ENCODE measurements at regions not wholly inside any gene's neighbourhood (a gene's known extent, or its start where the extent isn't known, plus 50 kb on each side); places are given as distances from the start of the nearest gene placed in this dataset.
A peak's percentile ranks its signal among the peaks of the same experiment; 100 is the strongest.

DNA sequence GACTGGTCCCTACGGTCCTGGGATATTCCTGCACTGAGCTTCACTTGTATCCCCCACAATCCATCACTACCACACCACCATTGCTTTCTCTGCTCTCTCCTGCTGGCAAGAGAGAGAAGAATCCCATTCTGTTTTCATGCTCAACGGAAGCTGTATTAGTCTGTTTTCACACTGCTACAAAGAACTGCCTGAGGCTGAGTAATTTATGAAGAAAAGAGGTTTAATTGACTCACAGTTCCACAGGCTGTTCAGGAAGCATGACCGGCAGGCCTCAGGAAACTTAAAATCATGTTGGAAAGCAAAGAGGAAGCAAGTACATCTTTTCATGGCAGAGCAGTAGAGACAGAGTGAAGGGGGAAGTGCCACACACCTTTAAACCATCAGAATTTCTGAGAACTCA lies 260.4 kb upstream of the LYZL1 start:
- DNase-seq (ENCODE audit: low read depth): peak; percentile 10

DNA sequence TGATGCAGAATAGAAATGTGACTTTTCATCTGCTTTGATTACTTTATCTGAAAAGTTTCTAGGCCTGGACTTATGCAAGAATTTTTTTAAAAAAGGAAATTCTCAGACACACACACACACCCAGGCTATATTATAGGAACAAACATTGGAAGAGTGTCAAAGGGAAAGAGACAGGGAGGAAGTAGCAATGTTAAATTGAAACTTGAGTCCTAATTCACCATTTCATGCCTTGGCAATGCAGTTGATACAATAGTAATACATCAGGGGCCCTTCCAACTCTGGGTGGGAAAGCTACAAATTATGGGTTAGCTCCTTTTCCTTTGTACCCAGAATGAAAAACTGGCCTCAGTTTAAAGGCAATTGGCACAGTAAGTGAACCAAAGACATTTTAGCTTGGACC lies 258.0 kb upstream of the LYZL1 start:
- DNase-seq (ENCODE audit: low read depth): peak; percentile 7

DNA sequence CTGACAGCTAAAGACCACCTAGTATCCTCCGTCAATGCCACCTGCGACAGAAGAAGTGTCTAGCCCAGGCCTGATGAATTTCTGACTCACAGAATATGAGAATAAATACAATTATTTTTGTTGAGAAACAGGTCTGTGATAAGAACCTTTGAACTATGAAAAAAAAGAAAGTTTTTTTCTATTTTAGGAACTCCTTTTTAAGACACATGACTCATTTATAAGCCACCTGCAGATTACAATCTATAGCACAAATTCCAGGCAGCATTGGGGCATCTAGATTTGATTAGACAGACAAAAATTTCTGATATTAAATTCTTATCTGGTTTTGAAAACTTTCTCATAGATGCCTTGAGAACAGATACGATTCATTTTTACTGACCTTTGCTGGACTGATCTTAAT lies 256.7 kb upstream of the LYZL1 start:
- no peak for DNase-seq (ENCODE audit: low read depth)

DNA sequence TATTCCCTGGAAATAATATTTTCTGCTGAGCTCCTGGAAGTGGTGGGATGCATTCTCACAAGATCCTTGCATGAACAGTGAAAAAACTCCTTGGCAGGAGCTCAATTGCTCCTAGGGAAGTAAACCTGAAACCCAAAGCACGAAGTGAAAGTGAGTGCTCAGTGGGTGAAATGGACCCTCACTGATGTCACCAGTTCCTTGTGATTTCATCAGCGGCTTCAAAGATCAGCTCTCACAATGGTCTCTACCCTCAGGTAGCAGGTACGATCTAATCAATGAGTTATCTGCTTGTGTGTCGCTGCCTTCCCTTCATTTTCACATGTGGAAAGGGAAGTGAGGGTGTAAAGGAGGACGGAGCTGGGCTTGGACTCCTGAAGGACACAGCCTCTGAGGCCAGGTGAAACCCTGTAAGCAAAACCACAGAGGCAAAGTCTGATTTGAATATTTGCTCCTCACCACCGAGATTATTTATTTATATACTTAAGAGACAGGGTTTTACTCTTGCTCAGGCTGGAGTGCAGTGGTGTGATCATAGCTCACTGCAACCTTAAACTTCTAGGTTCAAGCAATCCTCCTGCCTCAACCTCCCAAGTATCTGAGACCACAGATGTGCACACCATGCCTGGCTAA lies 255.4 kb upstream of the LYZL1 start:
- DNase-seq (ENCODE audit: low read depth): no peak

DNA sequence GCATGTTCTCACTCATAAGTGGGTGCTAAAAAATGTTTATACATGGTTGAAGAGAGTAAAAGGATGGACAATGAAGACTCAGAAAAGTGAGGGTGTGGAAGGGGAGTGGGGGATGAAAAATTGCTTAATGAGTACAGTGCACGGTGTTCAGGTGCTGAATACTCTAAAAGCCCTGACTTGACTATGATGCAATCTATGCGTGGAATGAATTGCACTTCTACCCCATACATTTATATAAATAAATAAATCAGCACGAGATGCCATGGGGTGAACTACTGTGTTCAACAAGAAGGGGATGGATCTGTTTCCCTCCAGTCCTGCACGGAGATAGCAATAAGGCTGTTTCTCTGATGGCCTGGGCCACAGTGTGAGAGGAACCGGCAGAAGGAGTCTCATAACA lies 254.3 kb upstream of the LYZL1 start:
- DNase-seq (ENCODE audit: low read depth): no peak

DNA sequence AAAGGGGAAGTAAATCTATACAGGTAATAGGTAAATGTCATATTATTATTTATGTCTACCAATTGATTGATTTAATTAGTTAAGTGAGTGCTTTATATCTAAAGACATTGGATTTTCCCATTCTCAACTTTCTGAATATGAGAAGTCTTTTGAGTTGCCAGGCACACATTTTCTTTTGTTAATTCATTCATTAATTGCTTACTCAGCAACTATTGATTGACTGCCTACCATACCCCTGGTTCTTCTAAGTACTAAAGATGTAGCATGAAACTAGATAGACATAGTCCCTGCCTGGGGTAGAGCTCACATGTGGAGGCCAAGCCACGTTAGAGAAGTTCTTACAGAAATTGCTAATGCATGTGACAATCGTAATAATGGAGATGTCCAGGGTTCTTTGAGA lies 253.1 kb upstream of the LYZL1 start:
- DNase-seq (ENCODE audit: low read depth): no peak

DNA sequence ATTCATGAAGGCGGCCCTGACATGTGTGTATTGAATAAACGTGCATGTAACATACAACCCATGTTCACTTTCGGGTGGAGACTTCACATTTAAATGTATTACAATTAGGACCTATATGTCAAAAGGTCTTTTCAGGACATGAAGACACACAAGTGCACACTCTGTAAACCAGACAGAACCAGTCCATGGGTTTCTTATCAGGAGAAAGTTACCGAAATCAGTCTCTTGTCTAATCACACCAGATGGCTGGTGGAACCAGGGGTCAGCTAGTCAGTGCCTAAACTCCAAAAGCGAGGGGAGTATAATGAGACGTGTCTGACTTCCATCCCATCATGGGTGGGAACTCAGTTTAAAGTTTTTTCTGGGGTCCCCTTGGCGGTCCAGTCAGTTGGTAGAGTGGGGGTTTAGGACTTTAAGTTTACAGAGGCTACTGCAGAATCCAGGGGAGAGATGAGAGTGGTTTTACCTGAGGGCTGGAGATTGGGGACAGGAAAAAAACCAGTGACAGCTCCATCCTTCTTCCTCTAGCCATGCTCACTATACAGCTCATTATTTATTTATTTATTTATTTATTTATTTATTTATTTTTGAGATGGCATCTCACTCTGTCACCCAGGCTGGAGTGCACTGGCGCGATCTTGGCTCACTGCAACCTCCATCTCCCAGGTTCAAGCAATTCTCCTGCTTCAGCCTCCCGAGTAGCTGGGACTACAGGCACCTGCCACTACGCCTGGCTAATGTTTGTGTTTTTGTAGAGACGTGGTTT lies 251.3 kb upstream of the LYZL1 start:
- no peak for DNase-seq (ENCODE audit: low read depth)

DNA sequence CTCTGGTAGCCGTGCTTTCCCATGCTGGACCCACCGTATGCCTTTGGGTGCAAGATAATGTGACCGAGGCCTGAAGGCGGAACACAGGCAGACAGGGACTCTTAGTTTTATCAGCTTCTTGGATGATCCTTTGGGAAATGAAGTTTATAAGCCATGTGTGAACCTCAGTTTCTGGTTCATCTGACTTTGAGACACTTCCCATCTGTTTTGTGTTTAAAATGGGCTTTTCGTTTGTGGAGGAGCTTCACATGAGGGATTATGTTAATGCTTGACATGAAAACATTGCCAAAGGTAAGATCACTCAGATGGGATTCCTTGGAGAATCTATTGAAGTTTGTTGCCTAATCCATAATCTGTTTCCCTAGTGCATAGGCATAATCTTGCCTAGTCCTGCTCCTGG lies 249.8 kb upstream of the LYZL1 start:
- DNase-seq (ENCODE audit: low read depth): no peak

DNA sequence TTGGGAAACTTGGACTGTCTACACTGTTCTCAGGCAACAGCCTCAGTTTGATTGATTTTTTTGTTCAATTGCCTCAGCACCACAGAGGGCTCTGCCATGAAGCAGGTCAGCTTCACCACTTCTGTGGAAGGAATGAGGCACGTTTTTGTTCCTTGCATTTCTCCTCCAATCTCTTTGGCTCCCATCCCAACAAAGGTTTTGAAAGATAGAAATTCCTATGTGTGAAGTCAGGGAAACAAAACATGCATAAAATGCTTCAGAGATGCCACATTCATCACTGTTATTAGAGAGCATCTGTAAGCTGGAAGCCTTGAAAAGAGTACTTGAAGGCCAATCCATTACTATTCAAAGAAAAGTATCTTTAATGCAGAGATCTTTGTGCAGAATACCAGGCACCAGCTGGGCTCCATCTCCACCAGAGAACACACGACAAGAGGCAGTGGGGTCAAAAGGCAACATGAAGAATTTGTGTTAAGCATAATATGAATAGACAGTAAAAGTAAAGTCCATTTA lies 249.1 kb upstream of the LYZL1 start:
- DNase-seq (ENCODE audit: low read depth): peak; percentile 96

DNA sequence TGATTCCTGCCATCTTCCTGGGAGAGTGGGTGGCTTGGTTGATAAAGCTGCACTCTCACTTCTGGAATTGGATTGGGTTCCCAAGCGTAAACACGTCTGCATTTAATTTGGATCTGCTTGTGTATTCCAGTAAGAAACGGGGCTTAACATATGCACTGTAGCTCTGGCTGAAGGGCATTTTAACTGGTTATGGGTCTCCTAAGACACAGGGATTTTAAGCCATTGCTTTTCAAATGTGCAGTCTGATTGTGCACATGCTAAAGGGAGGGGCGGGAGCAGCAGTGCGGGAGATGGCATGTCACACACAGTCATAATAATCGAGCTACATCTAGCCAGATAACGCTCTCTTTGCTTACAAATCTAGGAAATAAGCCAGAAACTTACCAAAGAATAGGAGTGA lies 247.3 kb upstream of the LYZL1 start:
- peak; percentile 27 for DNase-seq (ENCODE audit: low read depth)

DNA sequence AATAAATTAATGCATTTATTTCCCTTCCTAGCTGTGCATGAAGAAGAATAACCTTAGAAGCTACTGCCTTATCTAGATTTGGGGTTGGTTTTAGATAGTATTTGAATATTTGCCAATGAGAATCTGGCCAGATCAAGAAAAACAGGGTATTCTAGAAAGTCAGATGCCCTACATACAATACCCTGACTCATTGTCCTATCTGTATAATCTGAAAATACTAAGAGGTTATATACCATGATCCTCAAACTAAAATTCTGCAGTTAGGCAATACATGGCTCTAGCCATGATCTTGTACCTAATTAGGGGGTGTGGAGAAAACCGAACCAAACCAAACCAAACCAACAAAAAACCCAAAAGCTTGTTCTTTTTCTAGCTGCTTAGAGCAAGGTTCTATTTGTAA lies 240.4 kb upstream of the LYZL1 start:
- no peak for DNase-seq (ENCODE audit: low read depth)

DNA sequence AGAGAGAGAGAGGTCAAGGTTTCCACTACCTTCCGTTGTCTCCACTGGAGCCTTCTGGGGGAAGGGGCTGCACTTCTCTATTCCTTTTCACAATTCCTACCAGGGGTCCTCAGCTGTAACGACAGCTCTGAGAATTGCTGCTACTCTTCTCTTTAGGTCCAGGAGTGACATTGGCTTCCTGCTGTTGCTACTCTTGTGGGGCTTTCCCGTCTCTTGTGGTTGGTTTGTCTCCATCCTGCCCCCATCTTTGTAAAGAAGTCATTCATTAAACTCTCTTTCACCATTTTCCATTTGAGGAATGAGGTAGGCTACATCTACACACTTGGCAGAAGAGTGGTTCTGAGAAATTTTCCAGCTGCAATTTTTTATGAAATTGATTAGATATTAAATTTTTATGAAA lies 238.8 kb upstream of the LYZL1 start:
- no peak for DNase-seq (ENCODE audit: low read depth)

DNA sequence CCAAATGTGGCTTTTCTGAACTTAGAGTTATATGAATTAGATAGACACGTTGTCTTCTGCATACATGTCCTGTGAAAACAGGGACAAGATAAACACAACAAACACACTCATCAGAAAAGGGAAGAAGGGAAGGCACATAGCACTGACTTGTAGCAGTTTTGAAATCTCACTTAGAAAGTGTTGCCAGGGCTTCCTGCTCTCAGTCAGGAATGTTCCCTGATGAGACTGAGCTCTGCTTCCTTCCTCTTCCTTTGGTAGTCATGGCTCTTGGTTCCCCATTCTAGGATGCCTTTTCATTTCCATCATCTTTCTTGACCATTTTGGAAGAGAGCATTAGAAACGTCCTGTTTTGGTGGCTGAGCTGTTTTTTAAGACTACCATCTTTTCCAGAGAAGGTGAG lies 233.8 kb upstream of the LYZL1 start:
- peak; percentile 19 for DNase-seq (ENCODE audit: low read depth)

DNA sequence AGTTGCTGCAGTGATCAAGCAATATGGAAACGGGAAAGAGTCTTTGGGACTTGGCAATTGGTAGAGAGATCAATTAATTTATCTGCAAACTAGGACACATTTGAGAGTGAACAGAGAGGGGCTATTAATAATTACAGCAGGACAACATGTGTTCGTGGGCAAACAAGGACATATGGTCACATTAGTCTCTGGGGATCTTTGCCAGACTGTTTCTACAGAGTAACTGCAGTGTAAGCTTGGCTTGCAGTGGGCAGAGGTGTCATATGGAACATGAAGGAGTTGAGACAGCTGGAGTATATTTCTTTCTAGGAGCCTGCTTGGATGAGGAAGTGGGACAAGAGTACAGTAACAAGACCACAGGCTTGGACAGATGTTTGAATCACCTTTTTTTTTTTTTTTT lies 232.1 kb upstream of the LYZL1 start:
- DNase-seq (ENCODE audit: low read depth): no peak

DNA sequence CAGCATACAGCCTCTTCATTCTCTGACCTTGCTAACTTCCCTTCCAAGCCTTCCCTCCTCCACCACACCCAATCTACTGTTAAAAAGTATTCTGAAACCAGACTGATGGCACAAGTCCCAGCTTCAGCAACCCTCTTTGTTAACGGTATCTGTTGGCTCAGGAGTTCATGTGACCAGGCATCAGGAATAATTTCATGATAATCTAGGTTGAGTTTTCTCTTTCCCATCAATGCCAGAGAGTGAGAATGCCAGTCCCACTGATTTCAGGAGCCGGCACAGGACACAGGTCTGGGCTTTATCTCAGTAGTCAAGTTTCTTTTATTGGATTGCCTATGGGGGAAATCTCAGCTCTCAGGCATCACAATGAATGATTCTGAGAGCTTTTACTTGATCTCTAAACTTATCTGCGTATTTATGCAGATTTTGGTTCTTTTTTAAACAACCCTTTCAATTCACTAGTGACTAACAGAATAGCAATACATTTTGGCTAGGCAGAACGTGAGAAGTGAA lies 231.0 kb upstream of the LYZL1 start:
- DNase-seq (ENCODE audit: low read depth): peak; percentile 7

DNA sequence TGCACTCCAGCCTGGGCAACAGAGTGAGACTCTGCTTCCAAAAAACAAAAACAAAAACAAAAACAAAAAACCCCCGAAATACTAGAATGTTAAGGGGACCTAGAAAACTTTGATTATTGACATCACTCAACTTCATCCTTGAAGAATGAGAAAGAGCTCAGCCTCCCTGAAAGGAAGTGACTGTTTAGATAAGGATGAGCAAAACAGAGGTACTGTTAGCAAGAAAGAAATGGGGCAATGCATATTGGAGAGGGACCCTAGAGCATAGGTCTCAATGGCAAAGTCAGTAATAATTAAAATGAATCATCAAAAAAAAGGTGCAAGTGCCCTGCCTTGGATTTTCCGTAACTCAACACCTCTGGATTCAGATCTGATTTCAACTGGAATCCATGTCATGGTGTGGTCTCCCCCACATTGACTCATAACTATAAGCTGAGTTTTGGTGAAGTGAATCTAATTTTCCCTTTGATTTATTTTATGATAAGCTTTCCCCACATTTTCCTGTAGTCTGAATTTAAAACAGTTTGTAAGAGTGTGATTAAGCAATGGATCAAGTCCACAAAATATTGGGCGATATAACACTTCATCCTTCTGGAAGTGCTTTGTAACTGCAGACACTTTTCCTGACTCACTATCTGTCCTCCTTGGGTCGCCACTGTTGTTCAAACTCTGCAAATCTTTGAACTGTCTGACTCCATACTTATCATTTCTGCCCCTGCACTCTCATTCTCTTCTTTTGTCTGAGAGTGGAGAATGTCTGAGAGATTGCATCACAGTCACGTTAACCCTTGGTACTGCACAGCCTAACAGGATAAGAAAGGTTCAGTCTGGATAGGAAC lies 224.8 kb upstream of the LYZL1 start:
- peak; percentile 71 for DNase-seq (ENCODE audit: low read depth)

DNA sequence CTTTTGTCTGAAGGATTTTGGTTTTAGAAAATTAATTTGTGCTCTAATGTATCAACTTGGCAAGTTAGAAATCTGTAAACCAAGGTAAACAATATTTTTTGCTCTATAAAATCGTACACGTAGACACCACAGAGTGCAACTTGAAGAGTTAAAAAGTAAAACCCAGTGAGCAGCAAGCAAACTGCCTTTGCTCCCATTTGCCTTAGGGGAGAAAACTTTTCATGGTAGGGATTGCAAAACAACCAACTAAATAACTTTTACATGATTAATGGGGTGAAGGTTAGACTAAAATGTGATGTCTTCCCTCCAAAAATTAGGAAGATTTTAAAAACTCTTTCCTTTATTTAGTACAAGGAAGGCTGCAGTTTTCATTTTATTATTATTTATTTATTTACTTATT lies 224.2 kb upstream of the LYZL1 start:
- peak; percentile 62 for DNase-seq (ENCODE audit: low read depth)

DNA sequence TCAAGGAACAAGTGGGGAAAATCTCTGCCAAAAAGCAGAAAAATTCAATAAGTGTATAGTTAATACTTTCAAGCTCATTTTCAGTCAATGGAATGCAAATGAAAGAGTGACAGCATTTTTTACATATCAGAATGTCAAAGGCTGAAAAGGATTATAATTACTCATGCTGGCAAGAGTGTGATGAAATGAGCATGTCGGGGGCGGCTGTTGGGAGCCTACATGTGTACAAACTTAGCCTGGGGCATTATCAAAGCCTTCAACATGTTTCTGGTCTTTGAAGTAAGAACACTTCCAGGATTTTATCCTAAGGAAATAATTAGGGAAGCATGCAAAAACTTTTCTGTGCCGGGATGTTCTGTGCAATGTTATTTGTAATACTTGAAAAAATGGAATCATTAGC lies 221.7 kb upstream of the LYZL1 start:
- peak; percentile 69 for DNase-seq (ENCODE audit: low read depth)

DNA sequence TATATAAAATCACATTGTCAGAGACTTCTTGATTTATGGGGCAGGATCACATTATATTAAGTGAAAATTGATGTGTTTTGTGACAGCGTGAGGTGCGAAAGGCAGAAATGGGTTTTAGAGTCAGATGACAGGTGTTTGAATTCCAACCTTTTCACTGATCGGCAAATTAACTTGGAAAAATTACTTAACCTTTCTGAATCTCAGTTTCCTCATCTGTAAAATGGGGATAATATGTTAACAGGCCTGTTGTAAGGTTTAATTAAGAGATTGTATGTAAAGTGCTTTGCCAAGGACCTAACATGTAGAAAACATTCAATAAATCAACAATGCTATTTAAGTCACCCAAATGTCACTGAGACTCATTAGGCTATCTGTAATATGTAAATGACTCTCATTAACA lies 221.2 kb upstream of the LYZL1 start:
- DNase-seq (ENCODE audit: low read depth): no peak

DNA sequence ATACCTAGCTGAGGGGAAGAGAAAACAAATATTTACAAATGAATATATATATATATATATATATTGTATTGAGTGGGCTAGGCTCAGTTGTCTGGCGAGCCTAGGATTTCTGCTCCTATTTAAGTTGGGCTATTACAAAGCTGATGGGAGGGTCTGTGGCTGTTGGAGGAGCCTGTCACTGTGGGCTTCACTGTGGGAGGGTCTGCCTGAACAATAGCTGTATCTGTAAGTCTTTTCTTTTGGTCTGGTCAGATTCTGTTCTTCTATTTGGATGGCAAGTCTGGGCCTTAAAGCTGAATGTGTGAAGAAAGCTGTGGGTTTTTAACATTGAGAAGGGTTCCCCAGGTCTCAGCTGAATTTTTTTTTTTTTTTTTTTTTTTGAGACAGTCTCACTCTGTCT lies 220.6 kb upstream of the LYZL1 start:
- DNase-seq (ENCODE audit: low read depth): no peak

DNA sequence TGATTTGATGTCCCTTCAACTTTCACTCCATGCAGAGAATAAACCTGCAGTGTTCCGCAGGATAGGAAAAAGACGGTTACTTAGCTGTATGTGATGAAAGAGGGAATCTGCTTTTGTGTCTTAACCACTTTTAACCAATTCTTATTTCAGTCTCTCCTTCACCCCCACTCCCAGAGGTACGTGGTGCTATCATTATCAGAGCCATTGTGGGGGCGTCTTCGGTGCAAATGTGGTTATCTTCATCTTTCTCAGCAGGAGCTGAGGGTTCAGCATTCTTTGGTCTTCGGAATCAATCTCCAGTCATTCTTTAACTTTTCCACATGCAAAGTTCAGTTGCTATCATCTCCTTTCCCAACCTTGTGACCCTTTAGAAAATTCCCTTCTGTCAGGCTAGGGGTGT lies 219.9 kb upstream of the LYZL1 start:
- no peak for DNase-seq (ENCODE audit: low read depth)

DNA sequence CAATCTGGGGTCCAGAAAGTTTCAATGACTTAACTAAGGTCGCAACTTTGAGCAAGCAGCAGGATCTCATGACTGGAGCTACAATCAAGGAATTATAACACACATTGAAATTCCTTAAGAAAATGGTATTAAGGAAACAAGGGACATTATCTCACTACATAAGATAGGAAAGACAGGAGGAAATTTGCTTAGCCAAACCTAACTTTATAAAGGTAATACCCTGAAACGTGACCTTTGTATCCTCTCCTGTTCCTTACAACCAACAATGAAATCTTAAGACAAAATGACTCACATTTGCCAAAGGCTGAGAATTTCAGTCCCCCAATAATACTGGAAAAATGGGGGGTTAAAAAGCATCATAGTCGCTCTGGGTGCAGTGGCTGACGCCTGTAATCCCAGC lies 218.9 kb upstream of the LYZL1 start:
- no peak for DNase-seq (ENCODE audit: low read depth)

DNA sequence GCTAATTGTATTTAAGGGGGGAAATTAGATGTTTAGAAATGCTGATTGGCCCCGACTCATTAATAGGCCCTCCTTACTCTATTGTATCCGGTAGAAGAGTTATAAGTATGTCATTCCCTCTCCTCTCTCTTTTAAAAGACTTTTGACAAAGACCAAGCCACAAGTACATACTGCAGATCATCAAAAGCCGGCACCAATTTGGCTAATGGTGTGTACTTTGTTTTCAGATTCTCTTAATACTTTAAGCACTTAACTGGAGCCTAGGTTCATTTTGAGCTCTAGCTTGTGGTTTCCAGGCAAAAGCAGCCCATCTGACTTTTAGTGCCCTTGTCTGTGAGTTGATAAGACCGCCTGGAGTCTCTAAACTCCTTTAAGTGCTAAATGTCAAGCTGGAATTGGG lies 210.0 kb upstream of the LYZL1 start:
- DNase-seq (ENCODE audit: low read depth): no peak

Measured in EH (cell line).